IMR-90 (cell line): ENCODE measurements at regions not wholly inside any gene's neighbourhood (a gene's known extent, or its start where the extent isn't known, plus 50 kb on each side); places are given as distances from the start of the nearest gene placed in this dataset.

Source experiments
- ATAC-seq: fragments of 200-7000 bp; cut with Tn5 transposase; 2 replicates; pipeline ENCODE4 v1.9.1; 2020; ENCODE audit warnings: low read depth, mild to moderate bottlenecking, moderate library complexity
- BruUV-seq: library from RNA; stranded (reverse); fragments of 400-500 nt; replicated peaks from 2 replicates; lab custom pipeline; 2021; lab: Mats Ljungman, UMichigan
- CTCF ChIA-PET: fragments of 300-600 bp; formaldehyde crosslinking; extraction: SDS; loops from one replicate; lab custom pipeline; 2021; ENCODE audit warnings: antibody characterized with exemption; lab: Yijun Ruan, JAX
- POLR2A ChIA-PET: fragments of 300-600 bp; sonication (Branson Sonifier 250); formaldehyde crosslinking; loops from one replicate; lab custom pipeline; 2022; ENCODE audit warnings: antibody characterized with exemption; ENCODE audit not compliant: unreplicated experiment; lab: Charles Lee
- DNase-seq: peaks from one replicate; pipeline ENCODE4 v3.0.0; 2013
- H2AFZ ChIP-seq: replicated peaks from 2 replicates; pipeline ENCODE3; 2013; ENCODE audit warnings: low read length, mild to moderate bottlenecking; ENCODE audit not compliant: poor library complexity
- H2AK5ac ChIP-seq: 2 replicates; pipeline ENCODE4 v1.6.1; 2013; ENCODE audit warnings: low read depth, low read length, inconsistent platforms
- H2AK9ac ChIP-seq: replicated peaks from 2 replicates; pipeline ENCODE3; 2013; ENCODE audit warnings: mild to moderate bottlenecking, low read depth, low read length, moderate library complexity; ENCODE audit not compliant: poor library complexity
- H2BK120ac ChIP-seq: 2 replicates; pipeline ENCODE4 v1.6.1; 2013; ENCODE audit warnings: low read depth, low read length, inconsistent platforms
- H2BK15ac ChIP-seq: 3 replicates; pipeline ENCODE4 v1.6.1; 2013; ENCODE audit warnings: low read depth, low read length, inconsistent platforms
- H2BK20ac ChIP-seq: 2 replicates; pipeline ENCODE4 v1.6.1; 2013; ENCODE audit warnings: low read depth, mild to moderate bottlenecking, inconsistent platforms, low read length, moderate library complexity
- H2BK5ac ChIP-seq: 2 replicates; pipeline ENCODE4 v1.6.1; 2013; ENCODE audit warnings: mild to moderate bottlenecking, low read depth, low read length, inconsistent platforms; ENCODE audit not compliant: poor library complexity, severe bottlenecking
- H3K14ac ChIP-seq: replicated peaks from 2 replicates; pipeline ENCODE4 v1.6.1; 2013; ENCODE audit warnings: low read depth, low read length, inconsistent platforms
- H3K18ac ChIP-seq: 2 replicates; pipeline ENCODE4 v1.6.1; 2013; ENCODE audit warnings: low read depth, low read length, control low read depth
- H3K23ac ChIP-seq: 2 replicates; pipeline ENCODE4 v1.6.1; 2013; ENCODE audit warnings: low read depth, low read length, inconsistent platforms
- H3K27ac ChIP-seq: 2 replicates; pipeline ENCODE4 v1.5.1; 2013; ENCODE audit warnings: mild to moderate bottlenecking, control low read depth, low read length; ENCODE audit not compliant: insufficient read depth
- H3K27me3 ChIP-seq: 2 replicates; pipeline ENCODE4 v1.6.1; 2013; ENCODE audit warnings: low read length; ENCODE audit not compliant: control insufficient read depth, insufficient read depth
- H3K36me3 ChIP-seq: 2 replicates; pipeline ENCODE4 v1.6.1; 2013; ENCODE audit warnings: low read length, mixed read lengths; ENCODE audit not compliant: control insufficient read depth, insufficient read depth
- H3K4ac ChIP-seq: 2 replicates; pipeline ENCODE4 v1.6.1; 2013; ENCODE audit warnings: low read depth, low read length, inconsistent platforms
- H3K4me1 ChIP-seq: 2 replicates; pipeline ENCODE4 v1.6.1; 2013; ENCODE audit warnings: low read length, mixed read lengths; ENCODE audit not compliant: control insufficient read depth, insufficient read depth
- H3K4me2 ChIP-seq: 2 replicates; pipeline ENCODE4 v1.6.1; 2013; ENCODE audit warnings: low read depth, mild to moderate bottlenecking, control low read depth, low read length, moderate library complexity
- H3K4me3 ChIP-seq: 2 replicates; pipeline ENCODE4 v1.5.1; 2013; ENCODE audit warnings: low read depth, mild to moderate bottlenecking, control low read depth, low read length, moderate library complexity; ENCODE audit not compliant: insufficient read depth
- H3K56ac ChIP-seq: 2 replicates; pipeline ENCODE4 v1.6.1; 2013; ENCODE audit warnings: low read length, inconsistent platforms; ENCODE audit not compliant: insufficient read depth; ENCODE audit errors: extremely low read depth
- H3K79me1 ChIP-seq, 2 experiments: 2 replicates each; pipeline ENCODE4 v1.6.1; 2013; ENCODE audit warnings: low read length in 2 of 2, inconsistent platforms in 1 of 2, low read depth in 1 of 2
- H3K9ac ChIP-seq: 2 replicates; pipeline ENCODE4 v1.6.1; 2013; ENCODE audit warnings: low read depth, low read length, control low read depth
- H3K9me1 ChIP-seq: 2 replicates; pipeline ENCODE4 v1.6.1; 2013; ENCODE audit warnings: low read length, inconsistent platforms; ENCODE audit not compliant: insufficient read depth
- H3K9me3 ChIP-seq: 2 replicates; pipeline ENCODE4 v1.6.1; 2013; ENCODE audit warnings: low read length; ENCODE audit not compliant: control insufficient read depth, insufficient read depth
- H4K20me1 ChIP-seq: 2 replicates; pipeline ENCODE4 v1.6.1; 2013; ENCODE audit warnings: low read length, inconsistent platforms; ENCODE audit not compliant: insufficient read depth
- H4K5ac ChIP-seq: 2 replicates; pipeline ENCODE4 v1.6.1; 2013; ENCODE audit warnings: mild to moderate bottlenecking, low read depth, low read length, control low read depth
- H4K8ac ChIP-seq, 2 experiments: 2 replicates each; pipeline ENCODE4 v1.6.1; 2013; ENCODE audit warnings: low read depth in 2 of 2, low read length in 2 of 2, control low read depth in 1 of 2, inconsistent platforms in 1 of 2
- H4K91ac ChIP-seq: 2 replicates; pipeline ENCODE4 v1.6.1; 2013; ENCODE audit warnings: low read depth, low read length, inconsistent platforms; ENCODE audit not compliant: insufficient read depth
- BHLHE40 ChIP-seq: fragments of 150-350 bp; IDR thresholded peaks from 2 replicates; pipeline ENCODE4 v1.6.1; 2016; ENCODE audit warnings: mild to moderate bottlenecking, low read depth, low read length
- CEBPB ChIP-seq: IDR thresholded peaks from 2 replicates; pipeline ENCODE4 v1.6.1; 2012; ENCODE audit warnings: low read depth, low read length, improper control_type of control experiment
- CHD1 ChIP-seq: IDR thresholded peaks from 2 replicates; pipeline ENCODE4 v1.6.1; 2012; ENCODE audit warnings: low read depth, low read length, improper control_type of control experiment
- FOS ChIP-seq: fragments of 150-350 bp; IDR thresholded peaks from 2 replicates; pipeline ENCODE4 v1.6.1; 2016; ENCODE audit warnings: low read depth, low read length
- MAFK ChIP-seq: IDR thresholded peaks from 2 replicates; pipeline ENCODE4 v1.6.1; 2012; ENCODE audit warnings: low read depth, low read length, improper control_type of control experiment
- MAZ ChIP-seq: IDR thresholded peaks from 2 replicates; pipeline ENCODE4 v1.6.1; 2012; ENCODE audit warnings: low read depth, mild to moderate bottlenecking, low read length, improper control_type of control experiment, moderate library complexity, borderline replicate concordance
- MXI1 ChIP-seq: IDR thresholded peaks from 2 replicates; pipeline ENCODE4 v1.6.1; 2012; ENCODE audit warnings: low read depth, mild to moderate bottlenecking, low read length, moderate library complexity, borderline replicate concordance
- NFE2L2 ChIP-seq: fragments of 150-350 bp; IDR thresholded peaks from 2 replicates; pipeline ENCODE4 v1.6.1; 2016; ENCODE audit warnings: low read depth, mild to moderate bottlenecking, low read length
- POLR2A ChIP-seq: IDR thresholded peaks from 2 replicates; pipeline ENCODE4 v1.6.1; 2012; ENCODE audit warnings: mild to moderate bottlenecking, low read depth, low read length
- RAD21 ChIP-seq: IDR thresholded peaks from 2 replicates; pipeline ENCODE4 v1.6.1; 2012; ENCODE audit warnings: low read length, improper control_type of control experiment
- RCOR1 ChIP-seq: IDR thresholded peaks from 2 replicates; pipeline ENCODE4 v1.6.1; 2012; ENCODE audit warnings: mild to moderate bottlenecking, low read length, improper control_type of control experiment; ENCODE audit not compliant: insufficient replicate concordance
- RFX5 ChIP-seq: IDR thresholded peaks from 2 replicates; pipeline ENCODE4 v1.8.0; 2012; ENCODE audit warnings: low read depth, mild to moderate bottlenecking, low read length, moderate library complexity
- SMC3 ChIP-seq: fragments of 150-350 bp; IDR thresholded peaks from 2 replicates; pipeline ENCODE4 v1.6.1; 2016; ENCODE audit warnings: low read depth, mild to moderate bottlenecking, antibody characterized with exemption, low read length, moderate library complexity
- dilution Hi-C: fragments of 300-500 bp; cut with HindIII; formaldehyde crosslinking; loops from one replicate; pipeline ENCODE4 v1.14.3; 2018; ENCODE audit warnings: low sequenced_read_pairs; ENCODE audit not compliant: unreplicated experiment
- in situ Hi-C: fragments of 300-500 bp; cut with MboI; formaldehyde crosslinking; loops from 3 replicates; pipeline ENCODE4 v1.14.3; 2019; ENCODE audit warnings: low sequenced_read_pairs, inconsistent platforms, mixed read lengths
- intact Hi-C: fragments of 100-400 bp; cut with micrococcal nuclease; formaldehyde crosslinking; loops from 2 replicates; pipeline ENCODE4 v1.10.0; 2022
- TF ChIP-seq, protein P1 (sequence below): fragments of 150-350 bp; IDR thresholded peaks from 2 replicates; pipeline ENCODE4 v1.6.1; 2017; ENCODE audit warnings: mild to moderate bottlenecking, antibody characterized with exemption, low read length, low read depth
- TF ChIP-seq, protein P2 (sequence below): conservative IDR thresholded peaks from 2 replicates; pipeline ENCODE4 v1.5.1; 2012; ENCODE audit warnings: mild to moderate bottlenecking, low read depth, low read length, improper control_type of control experiment
- TF ChIP-seq, protein P3 (sequence below): fragments of 150-350 bp; IDR thresholded peaks from 2 replicates; pipeline ENCODE4 v1.6.1; 2016; ENCODE audit warnings: low read depth, mild to moderate bottlenecking, low read length, moderate library complexity, borderline replicate concordance

DNA sequence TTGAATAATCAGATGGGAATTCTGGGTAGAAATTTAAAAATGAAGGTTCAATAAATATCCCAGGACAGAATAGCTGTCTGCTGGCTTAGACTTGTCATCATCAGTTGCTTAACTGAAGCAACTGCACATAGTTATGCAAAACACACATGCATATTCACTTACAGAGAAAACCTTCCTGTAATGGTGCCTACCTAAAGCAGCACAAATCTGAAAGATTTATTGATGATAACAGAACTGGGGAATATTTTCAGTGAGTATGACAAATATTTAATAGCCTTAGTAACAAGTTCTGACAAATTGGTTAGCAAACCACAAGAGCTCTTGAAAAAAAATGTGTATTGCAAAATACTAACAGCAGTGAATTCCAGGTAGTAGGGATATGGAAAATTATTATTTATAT lies 606.8 kb upstream of the BOD1L1 start:
- Histone ChIP-seq H4K5ac (no peak overlapping the region), H2BK20ac (no peak overlapping the region), H2AFZ (no peak overlapping the region), H3K9me3 (no peaks in the 10 kb centered on the region), H3K56ac (no peak overlapping the region), H3K79me1 (no peaks in the 10 kb centered on the region), H2BK120ac (no peak overlapping the region), H4K8ac (no peak overlapping the region), H2BK15ac (no peak overlapping the region), H3K9me1 (no peaks in the 10 kb centered on the region), H3K14ac (no peak overlapping the region), H3K4me3 (no peak overlapping the region), H3K18ac (no peak overlapping the region), H4K91ac (no peak overlapping the region), H3K27ac (no peak overlapping the region), H3K4me2 (no peak overlapping the region), H3K23ac (no peak overlapping the region), H3K36me3 (no peaks in the 10 kb centered on the region), H3K4ac (no peak overlapping the region), H2AK5ac (no peak overlapping the region), H2BK5ac (no peak overlapping the region), H3K4me1 (no peaks in the 10 kb centered on the region), H2AK9ac (no peak overlapping the region), H4K20me1 (no peaks in the 10 kb centered on the region), H3K9ac (no peak overlapping the region), H3K27me3 (no peaks in the 10 kb centered on the region; the same call in 1 of the 2 replicates)
- DNase-seq (no peak), ATAC-seq (no peak)
- CTCF ChIA-PET = no interaction called here
- POLR2A ChIA-PET = no interaction called here
- dilution Hi-C loops (no loop called here), intact Hi-C loops (no loop called here), in situ Hi-C loops (no loop called here)
- TF ChIP-seq, protein P1, sequence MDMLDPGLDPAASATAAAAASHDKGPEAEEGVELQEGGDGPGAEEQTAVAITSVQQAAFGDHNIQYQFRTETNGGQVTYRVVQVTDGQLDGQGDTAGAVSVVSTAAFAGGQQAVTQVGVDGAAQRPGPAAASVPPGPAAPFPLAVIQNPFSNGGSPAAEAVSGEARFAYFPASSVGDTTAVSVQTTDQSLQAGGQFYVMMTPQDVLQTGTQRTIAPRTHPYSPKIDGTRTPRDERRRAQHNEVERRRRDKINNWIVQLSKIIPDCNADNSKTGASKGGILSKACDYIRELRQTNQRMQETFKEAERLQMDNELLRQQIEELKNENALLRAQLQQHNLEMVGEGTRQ = no peak
- TF ChIP-seq, protein P2, sequence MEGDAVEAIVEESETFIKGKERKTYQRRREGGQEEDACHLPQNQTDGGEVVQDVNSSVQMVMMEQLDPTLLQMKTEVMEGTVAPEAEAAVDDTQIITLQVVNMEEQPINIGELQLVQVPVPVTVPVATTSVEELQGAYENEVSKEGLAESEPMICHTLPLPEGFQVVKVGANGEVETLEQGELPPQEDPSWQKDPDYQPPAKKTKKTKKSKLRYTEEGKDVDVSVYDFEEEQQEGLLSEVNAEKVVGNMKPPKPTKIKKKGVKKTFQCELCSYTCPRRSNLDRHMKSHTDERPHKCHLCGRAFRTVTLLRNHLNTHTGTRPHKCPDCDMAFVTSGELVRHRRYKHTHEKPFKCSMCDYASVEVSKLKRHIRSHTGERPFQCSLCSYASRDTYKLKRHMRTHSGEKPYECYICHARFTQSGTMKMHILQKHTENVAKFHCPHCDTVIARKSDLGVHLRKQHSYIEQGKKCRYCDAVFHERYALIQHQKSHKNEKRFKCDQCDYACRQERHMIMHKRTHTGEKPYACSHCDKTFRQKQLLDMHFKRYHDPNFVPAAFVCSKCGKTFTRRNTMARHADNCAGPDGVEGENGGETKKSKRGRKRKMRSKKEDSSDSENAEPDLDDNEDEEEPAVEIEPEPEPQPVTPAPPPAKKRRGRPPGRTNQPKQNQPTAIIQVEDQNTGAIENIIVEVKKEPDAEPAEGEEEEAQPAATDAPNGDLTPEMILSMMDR = no peak
- no peak for TF ChIP-seq CEBPB
- TF ChIP-seq MAZ = no peak
- no peak for TF ChIP-seq RFX5
- no peak for TF ChIP-seq MAFK
- no peak for TF ChIP-seq CHD1
- TF ChIP-seq FOS = no peak
- TF ChIP-seq, protein P3, sequence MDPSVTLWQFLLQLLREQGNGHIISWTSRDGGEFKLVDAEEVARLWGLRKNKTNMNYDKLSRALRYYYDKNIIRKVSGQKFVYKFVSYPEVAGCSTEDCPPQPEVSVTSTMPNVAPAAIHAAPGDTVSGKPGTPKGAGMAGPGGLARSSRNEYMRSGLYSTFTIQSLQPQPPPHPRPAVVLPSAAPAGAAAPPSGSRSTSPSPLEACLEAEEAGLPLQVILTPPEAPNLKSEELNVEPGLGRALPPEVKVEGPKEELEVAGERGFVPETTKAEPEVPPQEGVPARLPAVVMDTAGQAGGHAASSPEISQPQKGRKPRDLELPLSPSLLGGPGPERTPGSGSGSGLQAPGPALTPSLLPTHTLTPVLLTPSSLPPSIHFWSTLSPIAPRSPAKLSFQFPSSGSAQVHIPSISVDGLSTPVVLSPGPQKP = no peak
- no peak for TF ChIP-seq POLR2A
- no peak for TF ChIP-seq SMC3
- TF ChIP-seq RCOR1 = no peak
- no peak for TF ChIP-seq BHLHE40
- TF ChIP-seq MXI1 = no peak
- no peak for TF ChIP-seq RAD21
- TF ChIP-seq NFE2L2 = no peak
- no TSS peak for BruUV-seq
